ENCODE measurements at regions not wholly inside any gene's neighbourhood (a gene's known extent, or its start where the extent isn't known, plus 50 kb on each side); places are given as distances from the start of the nearest gene placed in this dataset.

- no peak overlapping the region for H3K27ac ChIP-seq
- ATAC-seq, result no peak
- H3K27me3 ChIP-seq, result peaks cover 0 to 4% of the 10 kb centered on the region in 2 donors
- H3K9me3 ChIP-seq, result no peaks in the 10 kb centered on the region
- no peaks in the 10 kb centered on the region for H3K36me3 ChIP-seq (replicated peaks in 1 of 2; ENCODE audit: insufficient read depth in 1 of 2, low read depth in 2 of 2)
- no peak overlapping the region for H3K4me3 ChIP-seq
- intact Hi-C loops (cut with DNase I), result no loop called here
- DNase-seq, result no peak
- no peak for TF ChIP-seq POLR2A (IDR thresholded peaks at IDR 0.05)
- TF ChIP-seq CTCF (IDR thresholded peaks at IDR 0.05), result no peak
- 56 to 67% methylated on average over 4 of the region's 4 CpGs for WGBS, 2 donors
- no peaks in the 10 kb centered on the region for H3K4me1 ChIP-seq
Measured at GRCh38 chr11:127986073-127986472, 601.3 kb downstream of the ETS1 start.

GRCh38 chr11:127972816-127973215, 614.5 kb downstream of the ETS1 start:
- TF ChIP-seq POLR2A (IDR thresholded peaks at IDR 0.05), result no peak
- no peak for TF ChIP-seq CTCF (IDR thresholded peaks at IDR 0.05)
- Histone ChIP-seq H3K9me3 (no peaks in the 10 kb centered on the region), H3K4me3 (no peak overlapping the region), H3K4me1 (no peaks in the 10 kb centered on the region), H3K27ac (no peak overlapping the region), H3K36me3 (replicated peaks in 1 of 2; ENCODE audit: insufficient read depth in 1 of 2, low read depth in 2 of 2) (no peaks in the 10 kb centered on the region), H3K27me3 (no peaks in the 10 kb centered on the region)
- DNase-seq (no peak), ATAC-seq (no peak)
- intact Hi-C loops (cut with DNase I), result no loop called here

- 68 to 69% methylated on average over 5 of the region's 5 CpGs for WGBS, 2 donors
- Histone ChIP-seq H3K4me3 (no peak overlapping the region), H3K27me3 (no peaks in the 10 kb centered on the region), H3K27ac (no peak overlapping the region), H3K9me3 (no peaks in the 10 kb centered on the region), H3K36me3 (replicated peaks in 1 of 2; ENCODE audit: insufficient read depth in 1 of 2, low read depth in 2 of 2) (no peaks in the 10 kb centered on the region), H3K4me1 (no peaks in the 10 kb centered on the region)
- intact Hi-C loops (cut with DNase I), result no loop called here
- TF ChIP-seq CTCF (IDR thresholded peaks at IDR 0.05) (no peak), POLR2A (IDR thresholded peaks at IDR 0.05) (no peak)
- no peak for DNase-seq
- ATAC-seq, result no peak
Measured at GRCh38 chr11:127971448-127971847, 615.9 kb downstream of the ETS1 start.

GRCh38 chr11:127966821-127967220, 620.5 kb downstream of the ETS1 start:
- Histone ChIP-seq H3K4me1 (no peaks in the 10 kb centered on the region), H3K27ac (no peak overlapping the region), H3K4me3 (no peak overlapping the region), H3K9me3 (no peaks in the 10 kb centered on the region), H3K36me3 (replicated peaks in 1 of 2; ENCODE audit: insufficient read depth in 1 of 2, low read depth in 2 of 2) (no peaks in the 10 kb centered on the region), H3K27me3 (no peaks in the 10 kb centered on the region)
- no peak for DNase-seq
- TF ChIP-seq POLR2A (IDR thresholded peaks at IDR 0.05) (no peak), CTCF (IDR thresholded peaks at IDR 0.05) (no peak)
- no peak for ATAC-seq
- intact Hi-C loops (cut with DNase I), result no loop called here
- 79 to 88% methylated on average over 1 of the region's 1 CpG for WGBS, 2 donors

GRCh38 chr11:127965939-127966668, 621.3 kb downstream of the ETS1 start:
- no peak for ATAC-seq

More at GRCh38 chr11:127965939-127966668, 621.3 kb downstream of the ETS1 start:
- TF ChIP-seq POLR2A (IDR thresholded peaks at IDR 0.05) (no peak), CTCF (IDR thresholded peaks at IDR 0.05) (no peak)
- H3K9me3 ChIP-seq, result no peaks in the 10 kb centered on the region
- no peaks in the 10 kb centered on the region for H3K4me1 ChIP-seq
- no peak overlapping the region for H3K27ac ChIP-seq
- H3K27me3 ChIP-seq, result no peaks in the 10 kb centered on the region
- intact Hi-C loops (cut with DNase I), result no loop called here
- no peak for DNase-seq
- 53 to 65% methylated on average over 2 of the region's 2 CpGs for WGBS, 2 donors
- no peak overlapping the region for H3K4me3 ChIP-seq
- no peaks in the 10 kb centered on the region for H3K36me3 ChIP-seq (replicated peaks in 1 of 2; ENCODE audit: insufficient read depth in 1 of 2, low read depth in 2 of 2)

Measured in body of pancreas (tissue), 4 donors.